Stimulated activated naive CD8-positive, alpha-beta T cell treated with anti-CD3 and anti-CD28 coated beads, Interleukin-15, Interleukin-2, amounts not matched to agents 100 ng/mL and 50 ng/mL, for 24 hours (primary cell): ENCODE measurements at regions not wholly inside any gene's neighbourhood (a gene's known extent, or its start where the extent isn't known, plus 50 kb on each side); places are given as distances from the start of the nearest gene placed in this dataset.

Source experiments
- H3K27ac Mint-ChIP-seq: one replicate; pipeline ENCODE4 v1.8.0; 2021; ENCODE audit warnings: mild to moderate bottlenecking, mixed read lengths
- H3K27me3 Mint-ChIP-seq: one replicate; pipeline ENCODE4 v1.8.0; 2021; ENCODE audit warnings: mixed read lengths
- H3K36me3 Mint-ChIP-seq: one replicate; pipeline ENCODE4 v1.8.0; 2021; ENCODE audit warnings: low read depth, mixed read lengths
- H3K4me1 Mint-ChIP-seq: one replicate; pipeline ENCODE4 v1.8.0; 2021; ENCODE audit warnings: low read depth, mixed read lengths
- H3K4me3 Mint-ChIP-seq: one replicate; pipeline ENCODE4 v1.8.0; 2021; ENCODE audit warnings: mild to moderate bottlenecking, mixed read lengths
- H3K9me3 Mint-ChIP-seq: one replicate; pipeline ENCODE4 v1.8.0; 2021; ENCODE audit warnings: mixed read lengths

DNA sequence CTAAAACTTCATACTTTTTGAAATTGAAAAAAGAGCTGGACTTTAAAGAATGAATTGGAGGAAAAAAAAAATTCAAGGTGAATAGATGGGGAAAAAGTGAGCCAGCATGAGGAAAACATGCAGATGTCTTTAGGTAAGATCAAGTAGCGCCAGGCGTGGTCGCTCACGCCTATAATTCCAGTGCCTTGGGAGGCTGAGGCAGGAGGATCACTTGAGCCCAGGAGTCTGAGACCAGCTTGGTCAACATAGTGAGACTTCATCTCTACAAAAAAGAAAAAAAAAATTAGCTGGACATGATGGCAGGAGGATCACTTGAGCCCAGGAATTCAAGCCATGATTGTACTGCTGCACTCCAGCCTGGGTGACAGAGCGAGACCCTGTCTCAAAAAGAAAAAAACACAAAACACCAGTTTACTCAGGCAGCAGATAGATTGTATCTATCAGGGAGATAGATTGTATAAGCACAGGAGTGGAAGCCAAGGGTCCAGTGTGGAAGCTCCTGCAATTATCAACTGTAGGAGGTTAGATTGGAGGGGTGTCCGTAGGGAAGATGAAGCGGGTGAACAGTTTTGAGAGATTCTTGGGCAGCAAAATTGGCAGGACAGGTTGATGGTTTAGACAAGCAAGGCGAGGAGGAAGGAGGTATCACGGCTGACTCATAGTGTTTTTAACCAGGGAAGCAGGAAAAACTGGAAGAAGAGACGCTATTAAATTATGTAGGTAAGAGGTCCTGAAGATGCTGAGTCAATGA is 97.6 kb upstream of the ZNF217 start:
- Mint-ChIP-seq H3K27ac (no peak overlapping the region), H3K4me1 (peaks cover 42% of the 10 kb centered on the region), H3K27me3 (no peaks in the 10 kb centered on the region), H3K36me3 (no peaks in the 10 kb centered on the region), H3K9me3 (no peaks in the 10 kb centered on the region), H3K4me3 (no peak overlapping the region)

- Mint-ChIP-seq H3K27ac (no peak overlapping the region), H3K4me1 (peaks cover 50% of the 10 kb centered on the region), H3K4me3 (no peak overlapping the region)
These were observed 94.4 kb upstream of the ZNF217 start for GRCh38 chr20:53688085-53688484.

GRCh38 chr20:53685070-53685595 is 91.5 kb upstream of the ZNF217 start:
- no peaks in the 10 kb centered on the region for H3K36me3 Mint-ChIP-seq
- no peaks in the 10 kb centered on the region for H3K27me3 Mint-ChIP-seq
- H3K4me3 Mint-ChIP-seq: no peak overlapping the region
- H3K4me1 Mint-ChIP-seq: peaks cover 30% of the 10 kb centered on the region
- no peak overlapping the region for H3K27ac Mint-ChIP-seq
- H3K9me3 Mint-ChIP-seq: no peaks in the 10 kb centered on the region

More at GRCh38 chr20:53688085-53688484, 94.4 kb upstream of the ZNF217 start:
- Mint-ChIP-seq H3K36me3 (no peaks in the 10 kb centered on the region), H3K9me3 (no peaks in the 10 kb centered on the region), H3K27me3 (no peaks in the 10 kb centered on the region)

DNA sequence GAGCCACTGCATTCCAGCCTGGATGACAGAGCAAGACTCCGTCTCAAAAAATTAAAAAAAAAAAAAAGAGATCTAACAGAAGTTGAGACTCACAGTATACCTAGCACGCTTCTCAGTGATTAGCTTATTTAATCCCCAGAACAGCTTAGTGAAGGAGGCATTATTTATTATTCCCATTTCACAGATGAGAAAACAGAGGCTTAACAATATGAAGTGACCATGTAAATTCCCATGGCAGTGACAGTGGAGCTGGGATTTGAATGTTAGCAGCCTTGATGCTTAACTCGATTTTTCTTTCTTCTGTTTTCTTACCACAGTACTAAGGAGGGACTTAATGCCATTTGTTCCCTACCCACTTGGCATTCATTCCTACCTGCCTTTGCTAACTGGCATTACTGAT is 89.9 kb upstream of the ZNF217 start:
- H3K4me1 Mint-ChIP-seq: peaks cover 40% of the 10 kb centered on the region
- H3K36me3 Mint-ChIP-seq: no peaks in the 10 kb centered on the region
- H3K9me3 Mint-ChIP-seq: no peaks in the 10 kb centered on the region
- no peaks in the 10 kb centered on the region for H3K27me3 Mint-ChIP-seq
- H3K27ac Mint-ChIP-seq: no peak overlapping the region
- H3K4me3 Mint-ChIP-seq: no peak overlapping the region

GRCh38 chr20:53681352-53682212 is 87.9 kb upstream of the ZNF217 start:
- no peaks in the 10 kb centered on the region for H3K27me3 Mint-ChIP-seq
- no peaks in the 10 kb centered on the region for H3K36me3 Mint-ChIP-seq
- no peaks in the 10 kb centered on the region for H3K9me3 Mint-ChIP-seq
- no peak overlapping the region for H3K4me3 Mint-ChIP-seq
- H3K27ac Mint-ChIP-seq: no peak overlapping the region
- peaks cover 42% of the 10 kb centered on the region for H3K4me1 Mint-ChIP-seq

DNA sequence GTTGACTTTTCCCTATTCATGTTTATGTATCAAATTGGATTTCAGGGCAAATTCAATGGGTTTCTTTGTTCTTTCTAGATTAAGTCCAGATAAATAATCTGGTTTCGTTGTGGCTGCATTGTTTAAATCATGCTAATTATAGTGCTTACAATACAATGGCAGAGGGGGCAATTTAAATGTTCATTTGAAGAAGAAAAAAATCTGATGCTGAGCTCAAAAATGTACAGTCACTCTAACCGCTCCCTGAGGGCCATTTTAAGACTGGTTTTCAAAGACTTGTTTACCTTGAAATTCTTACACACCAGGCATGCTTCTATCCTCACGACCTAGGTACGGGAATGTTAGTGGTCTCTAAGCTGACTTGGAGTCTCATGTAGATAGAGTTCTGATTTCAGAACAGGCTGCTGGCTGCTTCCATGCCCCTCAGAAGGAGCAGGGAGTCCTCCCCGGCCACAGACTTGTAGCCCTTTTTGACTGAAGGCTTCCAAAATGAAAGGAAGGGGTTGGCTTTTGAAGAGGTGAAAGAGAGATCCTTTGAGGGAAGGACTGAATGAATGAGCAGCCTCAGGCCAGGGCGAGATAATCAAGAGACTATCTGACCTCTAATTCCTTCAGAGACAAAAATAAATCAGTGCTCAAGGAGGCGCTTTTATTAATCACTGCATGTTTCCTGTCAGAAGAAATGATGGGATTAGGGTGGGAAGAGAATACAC is 86.1 kb upstream of the ZNF217 start:
- Mint-ChIP-seq H3K27ac (peak overlapping the region; percentile 3), H3K36me3 (no peaks in the 10 kb centered on the region), H3K27me3 (no peaks in the 10 kb centered on the region), H3K4me3 (no peak overlapping the region), H3K9me3 (no peaks in the 10 kb centered on the region), H3K4me1 (peaks cover 26% of the 10 kb centered on the region)

- H3K9me3 Mint-ChIP-seq: no peaks in the 10 kb centered on the region
- H3K4me1 Mint-ChIP-seq: peaks cover 26% of the 10 kb centered on the region
- no peak overlapping the region for H3K4me3 Mint-ChIP-seq
- H3K27me3 Mint-ChIP-seq: no peaks in the 10 kb centered on the region
- peak overlapping the region; percentile 77 for H3K27ac Mint-ChIP-seq
- H3K36me3 Mint-ChIP-seq: no peaks in the 10 kb centered on the region
These were observed 85.5 kb upstream of the ZNF217 start for GRCh38 chr20:53678990-53679596.

DNA sequence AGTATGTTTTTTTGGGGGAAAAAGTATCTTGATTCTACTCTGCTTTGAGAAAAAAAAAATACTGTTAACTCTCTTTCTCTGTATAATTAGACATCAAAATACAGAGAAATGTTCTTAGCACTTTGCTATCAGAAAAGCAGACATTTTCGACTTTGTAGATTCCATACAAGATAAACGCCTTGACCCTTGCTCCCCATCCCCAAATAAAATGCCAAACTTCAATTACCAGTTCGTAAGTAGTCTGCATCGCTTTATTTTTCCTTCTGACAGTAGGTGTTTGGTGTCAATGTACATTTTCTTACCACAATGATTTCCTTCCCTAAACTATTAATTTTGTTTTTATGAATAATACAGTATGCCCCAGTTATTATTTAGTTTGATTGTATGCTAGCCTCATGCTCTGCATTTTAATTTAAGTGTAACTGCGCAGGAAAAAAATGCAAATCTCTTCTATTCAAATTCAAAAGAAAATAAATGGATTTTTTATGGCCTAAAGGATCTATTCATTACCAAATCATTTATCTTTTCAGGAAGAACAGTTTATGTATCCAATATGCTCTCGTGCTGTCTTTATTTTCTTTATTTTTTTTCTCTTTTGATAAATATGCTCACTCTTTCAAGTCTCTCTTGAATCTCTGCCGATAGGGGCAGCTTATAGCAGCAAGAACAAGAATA is 84.8 kb upstream of the ZNF217 start:
- Mint-ChIP-seq H3K9me3 (no peaks in the 10 kb centered on the region), H3K4me1 (peaks cover 26% of the 10 kb centered on the region), H3K27ac (peak overlapping the region; percentile 77), H3K27me3 (no peaks in the 10 kb centered on the region), H3K36me3 (no peaks in the 10 kb centered on the region), H3K4me3 (peak overlapping the region; percentile 35)

- H3K4me3 Mint-ChIP-seq: peak overlapping the region; percentile 35
- peaks cover 26% of the 10 kb centered on the region for H3K4me1 Mint-ChIP-seq
- H3K9me3 Mint-ChIP-seq: no peaks in the 10 kb centered on the region
- H3K27ac Mint-ChIP-seq: peak overlapping the region; percentile 77
- no peaks in the 10 kb centered on the region for H3K36me3 Mint-ChIP-seq
- no peaks in the 10 kb centered on the region for H3K27me3 Mint-ChIP-seq
These were observed 84.0 kb upstream of the ZNF217 start for GRCh38 chr20:53677447-53678314.

- Mint-ChIP-seq H3K27ac (no peak overlapping the region), H3K27me3 (no peaks in the 10 kb centered on the region), H3K36me3 (no peaks in the 10 kb centered on the region), H3K4me3 (no peak overlapping the region), H3K9me3 (no peaks in the 10 kb centered on the region), H3K4me1 (peaks cover 26% of the 10 kb centered on the region)
These were observed 83.3 kb upstream of the ZNF217 start for GRCh38 chr20:53676987-53677386.

- Mint-ChIP-seq H3K27me3 (no peaks in the 10 kb centered on the region), H3K9me3 (no peaks in the 10 kb centered on the region), H3K4me1 (peaks cover 26% of the 10 kb centered on the region), H3K36me3 (no peaks in the 10 kb centered on the region), H3K4me3 (no peak overlapping the region), H3K27ac (no peak overlapping the region)
These were observed 82.8 kb upstream of the ZNF217 start for GRCh38 chr20:53676519-53676822.

DNA sequence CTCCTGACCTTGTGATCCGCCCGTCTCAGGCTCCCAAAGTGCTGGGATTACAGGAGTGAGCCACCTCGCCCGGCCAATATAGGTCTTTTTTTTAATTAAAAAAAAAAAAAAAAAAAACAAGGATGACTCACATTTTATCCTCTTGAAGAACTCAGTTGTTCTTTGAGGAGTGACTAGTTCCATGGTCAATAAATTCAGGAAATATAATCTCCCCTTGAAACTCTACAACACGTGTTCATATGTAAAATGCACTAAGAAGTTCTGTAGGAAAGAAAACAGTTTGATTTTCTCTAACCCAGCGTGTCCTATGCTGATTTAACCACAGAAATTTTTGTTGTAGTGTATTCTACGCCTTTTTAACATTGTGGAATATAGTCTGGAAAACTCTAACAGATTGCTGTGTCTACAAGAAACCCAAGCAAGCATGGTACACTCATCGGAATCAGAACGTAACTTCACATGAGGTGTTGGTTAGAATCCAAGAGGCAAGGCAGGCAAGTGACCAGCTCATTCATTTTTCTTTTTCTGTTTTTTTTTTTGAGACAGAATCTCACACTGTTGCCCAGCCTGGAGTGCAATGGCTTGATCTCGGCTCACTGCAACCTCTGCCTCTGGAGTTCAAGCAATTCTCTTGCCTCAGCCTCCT is 79.0 kb upstream of the ZNF217 start:
- no peaks in the 10 kb centered on the region for H3K9me3 Mint-ChIP-seq
- H3K4me3 Mint-ChIP-seq: no peak overlapping the region
- H3K4me1 Mint-ChIP-seq: peaks cover under 1% of the 10 kb centered on the region
- no peak overlapping the region for H3K27ac Mint-ChIP-seq
- H3K36me3 Mint-ChIP-seq: no peaks in the 10 kb centered on the region
- no peaks in the 10 kb centered on the region for H3K27me3 Mint-ChIP-seq

DNA sequence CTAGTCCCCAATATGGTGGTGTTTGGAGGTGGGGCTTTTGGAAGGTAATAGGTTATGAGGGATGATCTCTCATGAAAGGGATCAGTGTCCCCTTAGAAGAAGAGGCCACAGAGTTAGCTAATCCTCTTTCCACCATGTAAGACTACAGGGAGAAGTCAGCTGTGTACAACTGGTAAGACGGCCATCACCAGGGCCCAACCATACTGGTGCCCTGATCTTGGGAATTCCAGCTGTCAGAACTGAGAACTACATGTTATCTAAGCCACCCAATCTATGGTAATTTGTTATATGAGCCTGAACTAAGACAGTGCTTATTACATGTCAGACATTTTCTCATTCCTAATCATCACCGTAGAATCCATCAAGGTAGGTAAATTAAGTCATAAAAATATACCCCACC is 77.7 kb upstream of the ZNF217 start:
- H3K27ac Mint-ChIP-seq: no peak overlapping the region
- H3K4me1 Mint-ChIP-seq: no peaks in the 10 kb centered on the region
- H3K9me3 Mint-ChIP-seq: no peaks in the 10 kb centered on the region
- no peaks in the 10 kb centered on the region for H3K36me3 Mint-ChIP-seq
- H3K27me3 Mint-ChIP-seq: no peaks in the 10 kb centered on the region
- H3K4me3 Mint-ChIP-seq: no peak overlapping the region
